ENCODE measurements at regions not wholly inside any gene's neighbourhood (a gene's known extent, or its start where the extent isn't known, plus 50 kb on each side); places are given as distances from the start of the nearest gene placed in this dataset.

DNA sequence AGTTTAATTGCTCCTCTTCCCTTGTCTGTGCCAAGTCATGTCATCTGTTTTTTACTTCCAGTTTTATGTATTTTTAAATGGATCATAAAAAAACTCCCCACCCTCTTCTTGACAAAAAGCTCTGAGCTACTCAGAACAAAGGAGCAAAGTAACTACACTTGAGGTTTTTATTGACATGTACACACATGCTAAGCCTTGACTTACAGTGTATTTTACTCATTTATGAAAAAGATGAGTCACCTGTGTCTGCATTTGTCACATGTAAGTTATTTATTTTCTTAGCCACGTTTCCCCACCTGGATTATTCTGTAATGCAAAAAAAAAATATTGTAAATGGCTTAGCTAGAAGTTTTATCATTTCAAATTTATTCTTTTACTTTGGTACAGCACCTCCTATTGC lies 628.8 kb upstream of the SLC35B3 start:
- TF ChIP-seq, protein P1, sequence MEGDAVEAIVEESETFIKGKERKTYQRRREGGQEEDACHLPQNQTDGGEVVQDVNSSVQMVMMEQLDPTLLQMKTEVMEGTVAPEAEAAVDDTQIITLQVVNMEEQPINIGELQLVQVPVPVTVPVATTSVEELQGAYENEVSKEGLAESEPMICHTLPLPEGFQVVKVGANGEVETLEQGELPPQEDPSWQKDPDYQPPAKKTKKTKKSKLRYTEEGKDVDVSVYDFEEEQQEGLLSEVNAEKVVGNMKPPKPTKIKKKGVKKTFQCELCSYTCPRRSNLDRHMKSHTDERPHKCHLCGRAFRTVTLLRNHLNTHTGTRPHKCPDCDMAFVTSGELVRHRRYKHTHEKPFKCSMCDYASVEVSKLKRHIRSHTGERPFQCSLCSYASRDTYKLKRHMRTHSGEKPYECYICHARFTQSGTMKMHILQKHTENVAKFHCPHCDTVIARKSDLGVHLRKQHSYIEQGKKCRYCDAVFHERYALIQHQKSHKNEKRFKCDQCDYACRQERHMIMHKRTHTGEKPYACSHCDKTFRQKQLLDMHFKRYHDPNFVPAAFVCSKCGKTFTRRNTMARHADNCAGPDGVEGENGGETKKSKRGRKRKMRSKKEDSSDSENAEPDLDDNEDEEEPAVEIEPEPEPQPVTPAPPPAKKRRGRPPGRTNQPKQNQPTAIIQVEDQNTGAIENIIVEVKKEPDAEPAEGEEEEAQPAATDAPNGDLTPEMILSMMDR (conservative IDR thresholded peaks at IDR 0.05 in 1 of 2, IDR thresholded peaks at IDR 0.05 in 1 of 2; ENCODE audit: extremely low read depth in 1 of 2, insufficient read depth in 1 of 2, low read depth in 1 of 2, low read length in 2 of 2): no peak
- TF ChIP-seq EZH2 (IDR thresholded peaks at IDR 0.05; ENCODE audit: borderline replicate concordance, low read length): no peak

Measured in mammary epithelial cell (primary cell).